T-cell (primary cell): ENCODE measurements at regions not wholly inside any gene's neighbourhood (a gene's known extent, or its start where the extent isn't known, plus 50 kb on each side); places are given as distances from the start of the nearest gene placed in this dataset.

Source experiments
- ATAC-seq, 4 experiments: fragments of 200-7000 bp in 3 of 4; fragments of 150-1000 bp in 1 of 4; cut with Tn5 transposase; replicated peaks in 1 of 4; 1 replicate in 3 of 4; 2 replicates in 1 of 4; pipeline ENCODE4 v1.10.0; 2021; ENCODE audit warnings: moderate library complexity in 3 of 4, mild to moderate bottlenecking in 2 of 4, moderate number of reproducible peaks in 1 of 4
- CTCF ChIA-PET, 2 donors: fragments of 300-600 bp; sonication (Branson Sonifier 250); formaldehyde crosslinking; loops; one replicate each; lab custom pipeline; 2022; ENCODE audit warnings: antibody characterized with exemption in 2 of 2; lab: Charles Lee
- POLR2A ChIA-PET, 2 donors: fragments of 300-600 bp; sonication (Branson Sonifier 250); formaldehyde crosslinking; loops; one replicate each; lab custom pipeline; 2022; ENCODE audit warnings: antibody characterized with exemption in 2 of 2; lab: Charles Lee
- DNase-seq, 35 experiments: peaks; one replicate each; pipeline versions ENCODE4 v3.0.0 to v3.0.0-alpha.2; 2013 to 2023
- H3K27ac ChIP-seq: one replicate; pipeline ENCODE4 v1.5.1; 2013; ENCODE audit warnings: low read length
- H3K27me3 ChIP-seq, 2 experiments: replicated peaks in 1 of 2; 1 replicate in 1 of 2; 2 replicates in 1 of 2; pipeline versions ENCODE4 v1.6.1 to v1.7.0; 2013; ENCODE audit warnings: low read length in 1 of 2, mixed read lengths in 1 of 2; ENCODE audit not compliant: control insufficient read depth in 2 of 2, insufficient read depth in 2 of 2; ENCODE audit errors: extremely low read depth in 1 of 2
- H3K36me3 ChIP-seq, 2 donors: 1 replicate in 1 of 2; 2 replicates in 1 of 2; pipeline versions ENCODE4 v1.6.1 to v1.7.0; 2013; ENCODE audit warnings: low read length in 1 of 2; ENCODE audit not compliant: control insufficient read depth in 2 of 2, insufficient read depth in 1 of 2; ENCODE audit errors: extremely low read depth in 1 of 2
- H3K4me1 ChIP-seq, 2 experiments: 1 replicate in 1 of 2; 2 replicates in 1 of 2; pipeline versions ENCODE4 v1.6.1 to v1.7.0; 2013; ENCODE audit warnings: low read length in 2 of 2, mixed read lengths in 1 of 2; ENCODE audit not compliant: insufficient read depth in 2 of 2, control insufficient read depth in 1 of 2; ENCODE audit errors: extremely low read depth in 1 of 2
- H3K4me3 ChIP-seq, 2 donors: 1 replicate in 1 of 2; 2 replicates in 1 of 2; pipeline versions ENCODE4 v1.5.1 to v1.7.0; 2013; ENCODE audit warnings: mild to moderate bottlenecking in 2 of 2, low read length in 1 of 2, moderate library complexity in 1 of 2; ENCODE audit not compliant: control insufficient read depth in 1 of 2; ENCODE audit errors: extremely low read depth in 1 of 2
- H3K9me3 ChIP-seq: 2 replicates; pipeline ENCODE4 v1.7.0; 2013
- H3K27ac Mint-ChIP-seq, 2 donors: one replicate each; pipeline ENCODE4 v1.8.0; 2020 to 2021; ENCODE audit warnings: mild to moderate bottlenecking in 2 of 2, mixed read lengths in 2 of 2
- H3K27me3 Mint-ChIP-seq, 2 donors: one replicate each; pipeline ENCODE4 v1.8.0; 2021 to 2022; ENCODE audit warnings: mixed read lengths in 2 of 2
- H3K36me3 Mint-ChIP-seq: one replicate; pipeline ENCODE4 v1.8.0; 2021; ENCODE audit warnings: mixed read lengths
- H3K4me1 Mint-ChIP-seq, 3 donors: one replicate each; pipeline ENCODE4 v1.8.0; 2020 to 2022; ENCODE audit warnings: mixed read lengths in 3 of 3, mild to moderate bottlenecking in 1 of 3
- H3K4me3 Mint-ChIP-seq, 3 donors: one replicate each; pipeline ENCODE4 v1.8.0; 2020 to 2022; ENCODE audit warnings: mild to moderate bottlenecking in 3 of 3, mixed read lengths in 3 of 3, moderate library complexity in 3 of 3
- H3K9me3 Mint-ChIP-seq, 3 donors: one replicate each; pipeline ENCODE4 v1.8.0; 2020 to 2022; ENCODE audit warnings: mixed read lengths in 3 of 3
- WGBS: methylation state at CpG from one replicate; pipeline ENCODE4 v1.1.5; 2013; ENCODE audit warnings: missing lambda C conversion rate; ENCODE audit not compliant: insufficient coverage; 5-methylcytosine and 5-hydroxymethylcytosine counted together

DNA sequence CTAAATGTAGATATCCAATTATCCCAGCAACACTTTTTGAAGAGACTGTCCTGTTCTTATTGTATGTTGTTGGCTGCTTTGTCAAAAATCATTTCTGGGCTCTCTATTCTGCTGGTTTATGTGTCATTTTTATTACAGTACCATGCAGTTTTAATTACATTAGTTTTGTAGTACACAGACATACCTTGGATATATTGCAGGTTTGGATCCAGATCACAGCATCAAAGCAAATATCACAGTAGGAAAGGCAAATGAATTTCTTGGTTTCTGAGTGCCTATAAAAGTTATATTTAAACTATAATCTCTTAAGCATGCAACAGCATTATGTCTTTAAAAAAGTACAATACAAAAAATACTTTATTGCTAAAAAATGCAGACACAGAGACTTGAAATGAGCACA lies 564.2 kb upstream of the MIR17HG start:
- H3K27me3 Mint-ChIP-seq, result no peaks in the 10 kb centered on the region
- H3K4me3 ChIP-seq, result no peak overlapping the region
- H3K4me3 Mint-ChIP-seq, result no peak overlapping the region
- POLR2A ChIA-PET, result no interaction called here
- peaks cover 0 to 10% (median 2%) of the 10 kb centered on the region in 3 donors for H3K9me3 Mint-ChIP-seq
- no peaks in the 10 kb centered on the region for H3K36me3 Mint-ChIP-seq
- no peaks in the 10 kb centered on the region for H3K4me1 Mint-ChIP-seq
- ATAC-seq, result no peak
- no peak overlapping the region for H3K27ac Mint-ChIP-seq
- no peak for DNase-seq
- no peaks in the 10 kb centered on the region for H3K27me3 ChIP-seq
- no peaks in the 10 kb centered on the region for H3K9me3 ChIP-seq
- H3K36me3 ChIP-seq, result no peaks in the 10 kb centered on the region
- no peak overlapping the region for H3K27ac ChIP-seq
- no peaks in the 10 kb centered on the region for H3K4me1 ChIP-seq
- CTCF ChIA-PET, result no interaction called here

DNA sequence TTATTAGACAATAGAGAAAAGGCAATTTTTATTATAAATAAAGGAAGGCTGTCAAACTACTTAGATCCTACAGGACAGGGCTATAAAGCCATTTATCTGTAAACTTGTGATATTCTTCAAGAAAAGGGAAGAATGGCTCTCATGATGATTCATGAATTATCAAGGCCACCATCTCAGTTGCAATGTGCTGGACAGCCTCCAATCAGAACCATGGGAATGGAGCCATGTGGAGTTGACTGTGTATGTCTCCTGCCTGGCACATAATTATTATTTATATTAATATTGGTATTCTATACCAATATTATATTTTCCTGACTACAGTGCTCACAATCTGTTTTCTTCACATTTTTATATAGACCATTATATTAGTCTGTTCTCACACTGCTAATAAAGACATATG lies 560.5 kb upstream of the MIR17HG start:
- Histone ChIP-seq H3K36me3 (no peaks in the 10 kb centered on the region), H3K4me3 (no peak overlapping the region), H3K27me3 (no peaks in the 10 kb centered on the region), H3K9me3 (no peaks in the 10 kb centered on the region), H3K27ac (no peak overlapping the region), H3K4me1 (no peaks in the 10 kb centered on the region)
- no peaks in the 10 kb centered on the region for H3K27me3 Mint-ChIP-seq
- POLR2A ChIA-PET, result no interaction called here
- CTCF ChIA-PET, result no interaction called here
- H3K27ac Mint-ChIP-seq, result no peak overlapping the region
- no peak overlapping the region for H3K4me3 Mint-ChIP-seq
- no peaks in the 10 kb centered on the region for H3K36me3 Mint-ChIP-seq
- no peak for DNase-seq
- no peaks in the 10 kb centered on the region for H3K4me1 Mint-ChIP-seq
- peaks cover 0 to 10% (median 2%) of the 10 kb centered on the region in 3 donors for H3K9me3 Mint-ChIP-seq
- ATAC-seq, result no peak

DNA sequence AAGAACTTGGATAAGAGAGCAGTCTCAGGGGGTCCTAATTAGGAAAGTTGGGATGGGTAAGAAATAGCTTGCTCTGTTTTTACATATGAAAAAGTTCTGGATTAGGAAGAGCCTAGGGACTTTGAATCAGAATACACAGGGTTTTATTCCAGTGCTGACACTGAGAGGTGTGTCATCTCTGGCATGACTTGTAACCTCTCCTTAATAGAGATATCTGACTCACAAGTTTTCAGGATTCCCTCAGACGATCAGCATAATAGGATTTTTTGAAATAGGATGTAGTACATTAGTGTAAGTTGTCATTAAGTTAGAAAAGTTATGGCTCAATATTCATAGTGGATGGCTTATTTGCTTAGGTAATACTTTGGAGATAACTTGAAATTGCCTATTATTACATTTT lies 555.2 kb upstream of the MIR17HG start:
- H3K9me3 ChIP-seq, result no peaks in the 10 kb centered on the region
- no peaks in the 10 kb centered on the region for H3K27me3 Mint-ChIP-seq
- H3K27me3 ChIP-seq, result no peaks in the 10 kb centered on the region
- ATAC-seq (no peak), DNase-seq (no peak)
- no peaks in the 10 kb centered on the region for H3K36me3 Mint-ChIP-seq
- H3K4me1 Mint-ChIP-seq, result no peaks in the 10 kb centered on the region
- peaks cover 2 to 10% (median 9%) of the 10 kb centered on the region in 3 donors for H3K9me3 Mint-ChIP-seq
- H3K4me3 ChIP-seq, result no peak overlapping the region
- no peak overlapping the region for H3K27ac Mint-ChIP-seq
- no peaks in the 10 kb centered on the region for H3K36me3 ChIP-seq
- H3K4me1 ChIP-seq, result no peaks in the 10 kb centered on the region
- no peak overlapping the region for H3K4me3 Mint-ChIP-seq
- H3K27ac ChIP-seq, result no peak overlapping the region
- ChIA-PET CTCF (no interaction called here), POLR2A (no interaction called here)
- WGBS, result no CpG with 5 or more reads among the region's 1 CpG

DNA sequence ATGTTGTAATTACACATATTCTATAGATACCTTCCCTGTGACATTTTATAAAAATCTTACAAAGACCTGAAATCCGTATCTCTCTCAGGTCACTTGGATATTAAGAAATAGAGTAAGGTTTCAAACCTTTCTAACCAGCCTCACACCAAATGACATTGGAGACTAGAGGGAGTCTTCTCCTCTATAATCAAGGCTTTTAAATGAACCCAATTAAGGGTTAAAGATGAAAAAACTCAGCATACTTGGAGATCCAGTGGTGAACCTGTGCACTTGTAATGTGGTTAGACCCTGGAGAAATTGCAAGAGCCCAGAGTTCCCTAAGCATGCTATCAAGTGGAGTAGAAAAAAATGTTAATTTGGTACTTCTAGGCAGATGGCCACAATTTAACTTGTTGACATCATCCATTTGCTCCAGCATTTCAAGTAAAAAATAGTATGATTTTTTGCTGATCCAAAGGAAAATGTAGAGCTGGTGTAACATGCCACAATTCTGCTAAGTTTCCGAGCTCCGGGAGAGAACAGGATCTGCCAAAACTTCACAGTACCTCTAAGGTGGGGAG lies 554.1 kb upstream of the MIR17HG start:
- no peak overlapping the region for H3K27ac ChIP-seq
- H3K4me3 ChIP-seq, result no peak overlapping the region
- no peak overlapping the region for H3K27ac Mint-ChIP-seq
- peaks cover 0 to 10% (median 9%) of the 10 kb centered on the region in 3 donors for H3K9me3 Mint-ChIP-seq
- H3K27me3 ChIP-seq, result no peaks in the 10 kb centered on the region
- CTCF ChIA-PET, result no interaction called here
- POLR2A ChIA-PET, result no interaction called here
- H3K4me1 Mint-ChIP-seq, result no peaks in the 10 kb centered on the region
- no peaks in the 10 kb centered on the region for H3K27me3 Mint-ChIP-seq
- no peak overlapping the region for H3K4me3 Mint-ChIP-seq
- no peaks in the 10 kb centered on the region for H3K36me3 ChIP-seq
- no peak for ATAC-seq
- WGBS, result 94% methylated on average over 2 of the region's 3 CpGs
- H3K9me3 ChIP-seq, result no peaks in the 10 kb centered on the region
- no peaks in the 10 kb centered on the region for H3K36me3 Mint-ChIP-seq
- H3K4me1 ChIP-seq, result no peaks in the 10 kb centered on the region
- no peak for DNase-seq

DNA sequence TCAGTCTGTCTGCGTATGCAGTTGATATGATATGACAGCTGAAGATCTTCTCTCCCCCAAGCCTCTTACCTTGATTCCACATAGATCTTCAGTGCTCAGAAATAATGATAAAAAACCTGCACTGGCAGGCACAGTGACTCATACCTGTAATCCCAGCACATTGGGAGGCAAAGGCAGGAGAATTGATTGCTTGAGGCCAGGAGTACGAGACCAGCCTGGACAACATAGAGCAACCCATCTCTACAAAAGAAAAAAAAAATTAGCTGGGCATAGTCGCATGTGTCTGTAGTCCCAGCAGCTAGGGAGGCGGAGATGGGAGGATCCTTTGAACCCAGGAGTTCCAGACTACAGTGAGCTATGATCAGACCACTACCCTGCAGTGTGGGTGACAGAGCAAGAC lies 551.0 kb upstream of the MIR17HG start:
- Histone ChIP-seq H3K27ac (no peak overlapping the region), H3K27me3 (no peaks in the 10 kb centered on the region), H3K4me3 (no peak overlapping the region), H3K9me3 (no peaks in the 10 kb centered on the region), H3K4me1 (no peaks in the 10 kb centered on the region), H3K36me3 (no peaks in the 10 kb centered on the region)
- Mint-ChIP-seq H3K36me3 (no peaks in the 10 kb centered on the region), H3K27me3 (no peaks in the 10 kb centered on the region), H3K4me3 (no peak overlapping the region), H3K9me3 (peaks cover 0 to 10% (median 9%) of the 10 kb centered on the region in 3 donors), H3K4me1 (no peaks in the 10 kb centered on the region), H3K27ac (no peak overlapping the region)
- DNase-seq (no peak), ATAC-seq (no peak)
- POLR2A ChIA-PET, result interaction anchor here in 1 of 2 donors (0.6 kb wide), 1 partner anchor 185 kb away, joined by 4 read pairs; no protein-coding TSS in a partner anchor
- CTCF ChIA-PET, result no interaction called here
- WGBS, result no CpG with 5 or more reads among the region's 4 CpGs

DNA sequence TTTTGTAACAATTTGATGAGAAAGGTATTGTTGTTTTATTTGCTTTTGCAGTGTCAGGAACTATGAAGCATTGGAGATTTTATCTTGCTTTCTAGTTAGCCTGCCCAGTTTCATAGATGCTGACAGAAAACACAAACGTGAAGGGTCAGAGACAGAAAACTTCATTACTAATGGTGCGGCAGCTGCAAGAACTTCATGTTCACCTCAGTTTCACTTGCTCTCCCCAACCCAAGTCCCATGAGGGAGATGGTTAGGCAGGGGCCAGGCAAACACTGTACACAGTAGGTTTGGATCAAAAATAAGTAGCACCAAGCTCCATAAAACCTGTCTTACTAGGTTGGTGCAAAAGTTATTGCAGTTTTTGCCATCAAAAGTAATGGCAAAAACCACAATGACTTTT lies 550.2 kb upstream of the MIR17HG start:
- Histone ChIP-seq H3K27me3 (no peaks in the 10 kb centered on the region), H3K4me1 (no peaks in the 10 kb centered on the region), H3K36me3 (no peaks in the 10 kb centered on the region), H3K9me3 (no peaks in the 10 kb centered on the region), H3K4me3 (no peak overlapping the region), H3K27ac (no peak overlapping the region)
- Mint-ChIP-seq H3K4me1 (no peaks in the 10 kb centered on the region), H3K36me3 (no peaks in the 10 kb centered on the region), H3K27me3 (no peaks in the 10 kb centered on the region), H3K4me3 (no peak overlapping the region), H3K27ac (no peak overlapping the region), H3K9me3 (peaks cover 0 to 10% (median 9%) of the 10 kb centered on the region in 3 donors)
- WGBS, result no CpG with 5 or more reads among the region's 2 CpGs
- POLR2A ChIA-PET, result no interaction called here
- CTCF ChIA-PET, result no interaction called here
- ATAC-seq (no peak), DNase-seq (no peak)

DNA sequence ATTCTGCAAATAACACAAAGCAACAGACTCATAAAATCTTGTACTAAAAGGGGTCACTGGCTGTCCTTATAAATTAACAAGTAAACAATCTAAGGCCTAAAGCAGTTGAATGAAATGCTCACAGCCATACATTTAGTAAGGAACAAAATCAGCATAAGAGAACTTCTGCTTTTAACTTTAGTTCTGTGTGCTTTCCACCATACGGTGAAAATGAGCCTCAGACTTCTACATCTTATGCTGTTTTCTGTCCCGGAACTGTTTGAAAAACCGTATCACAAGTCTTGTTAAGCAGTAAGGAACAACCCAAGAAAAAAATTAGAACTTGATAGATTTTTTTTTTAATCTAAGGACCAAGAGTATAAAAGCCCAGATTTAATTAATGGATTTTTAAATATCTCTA lies 549.1 kb upstream of the MIR17HG start:
- no peak overlapping the region for H3K27ac ChIP-seq
- no peaks in the 10 kb centered on the region for H3K4me1 ChIP-seq
- ChIA-PET CTCF (no interaction called here), POLR2A (no interaction called here)
- ATAC-seq, result no peak
- Mint-ChIP-seq H3K4me1 (no peaks in the 10 kb centered on the region), H3K4me3 (no peak overlapping the region), H3K9me3 (peaks cover 0 to 10% (median 9%) of the 10 kb centered on the region in 3 donors), H3K27ac (no peak overlapping the region), H3K36me3 (no peaks in the 10 kb centered on the region), H3K27me3 (no peaks in the 10 kb centered on the region)
- WGBS, result no CpG with 5 or more reads among the region's 3 CpGs
- H3K4me3 ChIP-seq, result no peak overlapping the region
- H3K9me3 ChIP-seq, result no peaks in the 10 kb centered on the region
- H3K36me3 ChIP-seq, result no peaks in the 10 kb centered on the region
- no peak for DNase-seq
- H3K27me3 ChIP-seq, result no peaks in the 10 kb centered on the region
